T-helper 1 cell treated with Interleukin-12 subunit alpha and Interleukin-12 subunit beta and Interleukin-4 antibody, amounts not matched to agents 30 μg/mL and 1 μg/mL, for 36 hours (primary cell): ENCODE measurements at regions not wholly inside any gene's neighbourhood (a gene's known extent, or its start where the extent isn't known, plus 50 kb on each side); places are given as distances from the start of the nearest gene placed in this dataset.
A peak's percentile ranks its signal among the peaks of the same experiment; 100 is the strongest.

Experiments used
- H3K27ac Mint-ChIP-seq: one replicate; pipeline ENCODE4 v1.8.0; 2021; ENCODE audit warnings: mild to moderate bottlenecking, mixed read lengths
- H3K27me3 Mint-ChIP-seq: one replicate; pipeline ENCODE4 v1.8.0; 2021; ENCODE audit warnings: low read depth, mixed read lengths
- H3K36me3 Mint-ChIP-seq: one replicate; pipeline ENCODE4 v1.8.0; 2021; ENCODE audit warnings: low read depth, mixed read lengths
- H3K4me1 Mint-ChIP-seq: one replicate; pipeline ENCODE4 v1.8.0; 2021; ENCODE audit warnings: low read depth, mixed read lengths
- H3K4me3 Mint-ChIP-seq: one replicate; pipeline ENCODE4 v1.8.0; 2021; ENCODE audit warnings: mild to moderate bottlenecking, moderate library complexity, mixed read lengths
- H3K9me3 Mint-ChIP-seq: one replicate; pipeline ENCODE4 v1.8.0; 2021; ENCODE audit warnings: mixed read lengths

GRCh38 chr15:60057554-60057953 lies 53.4 kb downstream of the FOXB1 start:
- H3K4me3 Mint-ChIP-seq: no peak overlapping the region
- H3K27me3 Mint-ChIP-seq: peaks cover 37% of the 10 kb centered on the region

GRCh38 chr15:60059186-60059585 lies 55.1 kb downstream of the FOXB1 start:
- Mint-ChIP-seq H3K27me3 (peaks cover 31% of the 10 kb centered on the region), H3K9me3 (peaks cover 26% of the 10 kb centered on the region), H3K27ac (no peak overlapping the region), H3K4me1 (no peaks in the 10 kb centered on the region), H3K4me3 (no peak overlapping the region), H3K36me3 (peaks cover 6% of the 10 kb centered on the region)

More at GRCh38 chr15:60057554-60057953, 53.4 kb downstream of the FOXB1 start:
- Mint-ChIP-seq H3K27ac (no peak overlapping the region), H3K36me3 (peaks cover 6% of the 10 kb centered on the region), H3K9me3 (peaks cover 26% of the 10 kb centered on the region), H3K4me1 (no peaks in the 10 kb centered on the region)

DNA sequence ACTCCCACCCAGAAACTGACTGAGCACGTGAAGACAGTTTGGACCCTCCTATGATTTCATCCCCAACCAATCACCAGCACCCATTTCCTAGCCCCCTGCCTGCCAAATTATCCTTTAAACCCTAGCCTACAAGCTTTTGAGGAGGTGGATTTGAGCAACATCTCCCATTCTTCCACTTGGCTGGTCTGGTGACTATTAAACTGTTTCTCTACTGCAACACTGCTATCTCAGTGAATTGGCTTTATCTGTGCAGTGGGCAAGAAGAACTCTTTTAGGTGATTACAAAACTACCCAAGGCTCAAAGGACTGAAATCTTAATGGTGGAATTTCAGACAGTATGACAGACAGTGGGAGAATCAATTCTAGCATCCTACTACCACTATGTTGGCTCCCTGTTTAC lies 57.6 kb downstream of the FOXB1 start:
- peaks cover 30% of the 10 kb centered on the region for H3K27me3 Mint-ChIP-seq
- H3K27ac Mint-ChIP-seq: no peak overlapping the region
- H3K9me3 Mint-ChIP-seq: peaks cover 26% of the 10 kb centered on the region
- H3K36me3 Mint-ChIP-seq: peaks cover 6% of the 10 kb centered on the region
- no peaks in the 10 kb centered on the region for H3K4me1 Mint-ChIP-seq
- no peak overlapping the region for H3K4me3 Mint-ChIP-seq

DNA sequence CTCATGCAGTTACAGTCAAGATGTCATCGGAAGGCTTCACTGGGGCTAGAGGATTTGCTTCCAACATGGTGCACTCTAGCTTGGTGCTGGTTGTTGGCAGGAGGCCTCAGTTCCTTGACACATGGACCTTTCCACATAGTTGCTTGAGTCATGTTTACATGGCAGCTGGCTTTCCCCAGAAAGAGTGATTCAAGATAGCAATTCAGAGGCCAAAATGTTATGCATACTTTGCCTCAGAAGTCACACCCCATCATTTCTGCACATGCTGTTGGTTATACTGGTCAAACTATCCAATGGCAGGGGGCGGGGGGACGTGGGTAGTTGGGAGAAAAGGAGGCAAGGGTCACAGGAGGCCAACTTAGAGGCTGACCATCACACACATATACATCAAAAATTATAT lies 58.7 kb downstream of the FOXB1 start:
- Mint-ChIP-seq H3K36me3 (peaks cover 6% of the 10 kb centered on the region), H3K27me3 (peaks cover 24% of the 10 kb centered on the region), H3K9me3 (peaks cover 26% of the 10 kb centered on the region), H3K4me1 (no peaks in the 10 kb centered on the region), H3K4me3 (no peak overlapping the region), H3K27ac (no peak overlapping the region)

DNA sequence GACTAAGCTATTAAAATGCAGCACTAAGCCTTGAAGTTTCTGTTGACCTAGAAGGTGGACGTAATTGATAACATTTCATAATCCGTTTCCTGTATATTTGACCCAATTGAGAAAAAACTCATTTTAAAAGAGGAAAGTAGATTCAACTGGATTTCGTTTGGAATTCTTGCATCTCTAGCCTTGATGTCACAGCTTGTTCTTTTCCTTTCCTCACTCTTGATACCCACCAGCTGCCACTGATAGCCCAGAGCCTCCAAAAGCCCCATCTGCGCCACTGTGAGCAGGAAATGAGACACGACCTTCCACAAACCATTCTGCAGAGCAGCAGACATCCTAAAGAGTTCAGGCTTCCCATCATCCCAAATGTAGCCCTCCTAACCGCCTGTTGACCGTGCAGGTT lies 61.8 kb downstream of the FOXB1 start:
- Mint-ChIP-seq H3K9me3 (peaks cover 15% of the 10 kb centered on the region), H3K4me3 (no peak overlapping the region), H3K4me1 (no peaks in the 10 kb centered on the region), H3K27ac (no peak overlapping the region), H3K36me3 (peaks cover 6% of the 10 kb centered on the region), H3K27me3 (peaks cover 24% of the 10 kb centered on the region)

- Mint-ChIP-seq H3K4me3 (no peak overlapping the region), H3K9me3 (no peaks in the 10 kb centered on the region), H3K36me3 (no peaks in the 10 kb centered on the region), H3K27me3 (peaks cover 5% of the 10 kb centered on the region), H3K4me1 (peaks cover 14% of the 10 kb centered on the region), H3K27ac (no peak overlapping the region)
These were observed 66.9 kb downstream of the FOXB1 start for GRCh38 chr15:60070838-60071493.

GRCh38 chr15:60072826-60073465 lies 68.8 kb downstream of the FOXB1 start:
- Mint-ChIP-seq H3K36me3 (no peaks in the 10 kb centered on the region), H3K4me1 (peaks cover 31% of the 10 kb centered on the region), H3K27ac (no peak overlapping the region), H3K27me3 (no peaks in the 10 kb centered on the region), H3K9me3 (no peaks in the 10 kb centered on the region), H3K4me3 (no peak overlapping the region)

- Mint-ChIP-seq H3K4me3 (no peak overlapping the region), H3K36me3 (no peaks in the 10 kb centered on the region), H3K27me3 (no peaks in the 10 kb centered on the region), H3K9me3 (no peaks in the 10 kb centered on the region), H3K27ac (no peak overlapping the region), H3K4me1 (peaks cover 31% of the 10 kb centered on the region)
These were observed 69.3 kb downstream of the FOXB1 start for GRCh38 chr15:60073466-60073840.

DNA sequence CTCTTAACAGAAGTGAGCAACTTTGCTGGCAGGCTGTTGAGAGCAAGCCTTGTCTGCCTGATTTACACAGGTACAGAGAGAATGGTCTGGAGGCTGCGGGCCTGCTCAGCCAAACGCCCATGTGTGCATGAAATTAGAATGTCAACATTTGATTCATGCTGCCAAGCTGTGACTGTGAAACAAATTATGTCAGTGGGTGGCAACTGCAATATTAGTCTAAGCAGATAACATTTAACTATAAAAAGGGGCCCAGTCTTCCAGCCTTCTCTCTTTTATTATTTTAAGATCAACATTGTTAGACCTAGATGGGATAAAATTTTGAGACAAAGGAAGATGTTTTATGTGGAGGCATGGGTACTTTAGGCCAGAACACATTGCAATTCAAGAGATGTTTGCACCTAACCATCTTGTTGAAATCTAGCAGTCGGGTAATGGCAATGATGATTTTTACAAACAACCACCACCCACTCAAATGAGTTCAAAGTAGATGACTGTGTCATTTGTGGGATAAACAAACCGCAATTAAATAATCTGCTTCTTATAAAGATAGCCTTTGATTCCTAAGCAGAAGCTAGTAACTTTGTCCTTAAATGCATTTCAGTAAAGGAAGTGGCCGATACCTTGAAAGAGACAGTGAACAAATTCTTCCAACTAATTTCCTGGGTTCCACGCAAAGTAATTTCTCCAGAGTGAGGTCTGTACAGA lies 70.2 kb downstream of the FOXB1 start:
- Mint-ChIP-seq H3K27me3 (no peaks in the 10 kb centered on the region), H3K9me3 (no peaks in the 10 kb centered on the region), H3K36me3 (no peaks in the 10 kb centered on the region), H3K4me3 (no peak overlapping the region), H3K4me1 (peaks cover 34% of the 10 kb centered on the region), H3K27ac (no peak overlapping the region)

GRCh38 chr15:60076045-60076444 lies 71.9 kb downstream of the FOXB1 start:
- Mint-ChIP-seq H3K27ac (no peak overlapping the region), H3K36me3 (no peaks in the 10 kb centered on the region), H3K4me3 (no peak overlapping the region), H3K9me3 (no peaks in the 10 kb centered on the region), H3K27me3 (no peaks in the 10 kb centered on the region), H3K4me1 (peaks cover 34% of the 10 kb centered on the region)

- H3K27me3 Mint-ChIP-seq: no peaks in the 10 kb centered on the region
- H3K36me3 Mint-ChIP-seq: no peaks in the 10 kb centered on the region
- H3K4me3 Mint-ChIP-seq: no peak overlapping the region
- peaks cover 34% of the 10 kb centered on the region for H3K4me1 Mint-ChIP-seq
- H3K27ac Mint-ChIP-seq: no peak overlapping the region
- H3K9me3 Mint-ChIP-seq: no peaks in the 10 kb centered on the region
These were observed 72.6 kb downstream of the FOXB1 start for GRCh38 chr15:60076582-60077276.

DNA sequence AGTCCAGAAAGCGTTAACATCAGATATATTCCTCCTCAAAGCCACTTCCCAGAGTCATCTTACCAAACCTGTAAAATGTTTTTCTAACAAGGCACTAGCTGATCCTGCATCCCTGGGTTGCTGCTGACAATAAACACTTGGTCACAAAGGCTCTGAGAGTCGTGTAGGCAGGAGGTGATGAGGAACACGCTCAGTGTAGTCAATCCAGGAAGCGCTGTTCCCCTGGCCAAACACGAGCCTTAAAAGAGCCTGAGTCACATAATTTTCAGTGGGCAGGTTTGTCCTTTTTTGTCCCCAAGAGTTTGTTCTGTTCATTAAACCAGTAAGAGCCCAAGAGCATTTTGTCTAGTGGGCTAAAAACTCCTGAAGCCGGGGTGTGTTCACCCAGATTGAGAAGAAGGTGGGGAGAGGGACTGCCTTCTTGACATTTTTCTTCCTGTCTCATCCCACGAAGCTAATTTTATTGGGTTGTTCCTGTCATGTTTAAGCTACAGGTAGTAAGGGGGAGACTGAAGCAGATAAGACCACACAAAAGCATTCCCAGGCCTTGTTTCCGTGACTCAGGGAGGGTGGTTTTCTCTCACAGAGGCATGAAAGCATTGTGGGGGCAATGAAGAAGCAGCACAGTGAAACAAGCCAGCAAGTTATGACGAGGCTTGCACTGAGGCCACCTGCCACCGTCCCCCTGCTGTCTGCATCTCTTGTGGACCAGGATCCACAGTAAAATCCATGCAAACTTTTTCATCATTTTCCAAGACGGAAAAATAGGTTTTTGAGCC lies 73.7 kb downstream of the FOXB1 start:
- peak overlapping the region; percentile 49 for H3K27ac Mint-ChIP-seq
- H3K4me3 Mint-ChIP-seq: no peak overlapping the region
- no peaks in the 10 kb centered on the region for H3K27me3 Mint-ChIP-seq
- H3K36me3 Mint-ChIP-seq: no peaks in the 10 kb centered on the region
- H3K9me3 Mint-ChIP-seq: no peaks in the 10 kb centered on the region
- peaks cover 34% of the 10 kb centered on the region for H3K4me1 Mint-ChIP-seq

DNA sequence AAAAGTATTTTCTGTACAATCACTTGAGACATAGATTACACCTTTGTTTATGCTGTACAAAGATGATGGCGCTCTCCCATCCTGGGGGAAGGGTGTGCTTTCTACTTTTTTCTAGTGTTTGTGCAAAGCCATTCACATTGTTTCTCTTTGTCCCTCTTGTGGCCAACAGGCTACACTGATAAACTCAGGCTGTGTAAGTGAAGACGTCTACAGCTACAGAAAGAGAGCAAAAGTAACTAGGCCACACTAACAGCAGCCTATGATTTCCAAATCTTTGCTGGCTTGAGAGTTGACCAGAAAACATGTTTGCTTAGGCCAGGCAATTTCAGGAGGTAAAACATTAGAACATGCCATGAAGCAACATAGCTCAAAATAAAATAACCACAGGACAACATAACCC lies 75.1 kb downstream of the FOXB1 start:
- H3K36me3 Mint-ChIP-seq: no peaks in the 10 kb centered on the region
- H3K27me3 Mint-ChIP-seq: no peaks in the 10 kb centered on the region
- H3K4me3 Mint-ChIP-seq: no peak overlapping the region
- no peaks in the 10 kb centered on the region for H3K9me3 Mint-ChIP-seq
- peaks cover 28% of the 10 kb centered on the region for H3K4me1 Mint-ChIP-seq
- no peak overlapping the region for H3K27ac Mint-ChIP-seq

DNA sequence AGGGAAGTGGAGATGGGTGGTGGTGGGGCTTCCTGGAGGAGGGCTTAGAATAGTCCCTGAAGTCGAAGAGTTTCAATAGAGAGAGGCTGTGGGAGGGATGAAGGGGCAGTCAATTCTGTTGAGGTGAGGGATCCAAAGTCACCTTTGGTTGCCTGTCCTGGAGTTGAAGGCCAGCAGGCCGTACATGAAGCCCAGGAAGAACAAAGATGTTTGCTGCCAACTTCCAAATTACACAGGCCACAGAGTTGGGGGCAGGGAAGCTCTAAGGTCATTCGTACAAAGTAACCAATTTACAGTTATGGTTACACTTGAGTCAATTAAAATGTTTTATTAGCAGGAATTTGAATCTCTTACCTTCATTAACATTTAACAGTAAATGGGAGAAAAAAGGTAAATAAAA lies 77.9 kb downstream of the FOXB1 start:
- H3K27me3 Mint-ChIP-seq: peaks cover 7% of the 10 kb centered on the region
- peaks cover 10% of the 10 kb centered on the region for H3K4me1 Mint-ChIP-seq
- H3K9me3 Mint-ChIP-seq: no peaks in the 10 kb centered on the region
- H3K4me3 Mint-ChIP-seq: no peak overlapping the region
- no peak overlapping the region for H3K27ac Mint-ChIP-seq
- H3K36me3 Mint-ChIP-seq: no peaks in the 10 kb centered on the region
